ENCODE measurements at regions not wholly inside any gene's neighbourhood (a gene's known extent, or its start where the extent isn't known, plus 50 kb on each side); places are given as distances from the start of the nearest gene placed in this dataset.

GRCh38 chr14:65864984-65865383 lies 452.5 kb downstream of the FUT8 start:
- no peak overlapping the region for H3K4me3 ChIP-seq
- no peaks in the 10 kb centered on the region for H3K9me3 ChIP-seq
- no peaks in the 10 kb centered on the region for H3K4me1 ChIP-seq
- no peak for TF ChIP-seq CTCF (IDR thresholded peaks at IDR 0.05)
- TF ChIP-seq POLR2A (IDR thresholded peaks at IDR 0.05), result no peak
- H3K36me3 ChIP-seq (ENCODE audit: low read depth, missing control alignments), result no peaks in the 10 kb centered on the region
- no peak overlapping the region for H3K27ac ChIP-seq
- DNase-seq, result no peak
- 63 to 67% methylated on average over 3 of the region's 3 CpGs for WGBS, 2 donors
- H3K27me3 ChIP-seq, result no peaks in the 10 kb centered on the region
- intact Hi-C loops (cut with DNase I; ENCODE audit: low total_unique reads), result no loop called here

GRCh38 chr14:65866448-65866847 lies 453.9 kb downstream of the FUT8 start:
- Histone ChIP-seq H3K4me1 (no peaks in the 10 kb centered on the region), H3K27me3 (no peaks in the 10 kb centered on the region), H3K9me3 (no peaks in the 10 kb centered on the region), H3K36me3 (ENCODE audit: low read depth, missing control alignments) (no peaks in the 10 kb centered on the region), H3K4me3 (no peak overlapping the region), H3K27ac (no peak overlapping the region)
- DNase-seq, result no peak
- 88 to 89% methylated on average over 3 of the region's 3 CpGs for WGBS, 2 donors
- TF ChIP-seq POLR2A (IDR thresholded peaks at IDR 0.05) (no peak), CTCF (IDR thresholded peaks at IDR 0.05) (no peak)
- intact Hi-C loops (cut with DNase I; ENCODE audit: low total_unique reads), result no loop called here

DNA sequence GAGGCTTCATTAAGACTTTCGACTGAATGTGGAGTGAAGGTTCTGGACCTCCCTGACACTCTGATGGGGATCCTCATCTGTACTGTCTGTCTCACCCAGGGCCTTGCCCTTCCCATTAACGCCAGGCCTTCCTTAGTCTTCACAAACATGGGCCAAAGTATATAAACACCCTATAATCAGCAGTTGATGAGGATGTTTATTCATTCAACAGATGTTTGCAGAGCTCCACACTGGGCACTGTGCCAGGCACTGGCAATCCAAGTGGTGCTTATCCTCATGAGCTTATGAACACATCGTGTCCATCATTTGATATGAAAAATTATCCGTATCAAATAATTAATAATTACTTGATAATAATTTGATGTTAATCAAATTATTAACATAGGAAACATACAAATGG lies 454.4 kb downstream of the FUT8 start:
- no peaks in the 10 kb centered on the region for H3K36me3 ChIP-seq (ENCODE audit: low read depth, missing control alignments)
- no peaks in the 10 kb centered on the region for H3K4me1 ChIP-seq
- WGBS, 2 donors, result 53 to 57% methylated on average over 4 of the region's 4 CpGs
- TF ChIP-seq POLR2A (IDR thresholded peaks at IDR 0.05) (no peak), CTCF (IDR thresholded peaks at IDR 0.05) (no peak)
- no peaks in the 10 kb centered on the region for H3K9me3 ChIP-seq
- H3K4me3 ChIP-seq, result no peak overlapping the region
- DNase-seq, result no peak
- no peak overlapping the region for H3K27ac ChIP-seq
- intact Hi-C loops (cut with DNase I; ENCODE audit: low total_unique reads), result no loop called here
- H3K27me3 ChIP-seq, result no peaks in the 10 kb centered on the region

DNA sequence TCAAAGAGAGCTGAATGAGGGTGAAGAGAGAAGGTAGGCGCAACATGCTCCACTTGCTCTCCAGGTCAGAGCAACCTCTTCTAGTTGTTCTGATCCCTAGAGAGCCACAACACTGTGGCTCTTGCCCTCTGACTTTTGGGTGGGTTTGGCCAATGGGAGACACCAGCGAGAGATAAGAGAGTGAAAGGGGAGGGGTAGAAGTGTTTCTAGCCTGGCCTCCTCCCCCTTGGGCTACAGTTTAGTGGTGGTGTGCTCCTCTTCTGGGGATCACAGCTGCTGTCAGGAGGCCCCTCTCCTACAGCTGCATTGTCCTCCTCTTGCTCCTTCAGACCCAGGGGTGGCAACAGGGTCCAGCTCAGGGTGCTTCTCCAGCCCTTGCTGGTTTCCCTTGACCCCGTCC lies 454.8 kb downstream of the FUT8 start:
- Histone ChIP-seq H3K27me3 (no peaks in the 10 kb centered on the region), H3K4me3 (no peak overlapping the region), H3K36me3 (ENCODE audit: low read depth, missing control alignments) (no peaks in the 10 kb centered on the region), H3K27ac (no peak overlapping the region), H3K4me1 (no peaks in the 10 kb centered on the region), H3K9me3 (no peaks in the 10 kb centered on the region)
- TF ChIP-seq CTCF (IDR thresholded peaks at IDR 0.05) (no peak), POLR2A (IDR thresholded peaks at IDR 0.05) (no peak)
- 92 to 97% methylated on average over 3 of the region's 3 CpGs for WGBS, 2 donors
- intact Hi-C loops (cut with DNase I; ENCODE audit: low total_unique reads), result no loop called here
- DNase-seq, result no peak

- TF ChIP-seq POLR2A (IDR thresholded peaks at IDR 0.05) (no peak), CTCF (IDR thresholded peaks at IDR 0.05) (no peak)
- DNase-seq, result no peak
- Histone ChIP-seq H3K36me3 (ENCODE audit: low read depth, missing control alignments) (no peaks in the 10 kb centered on the region), H3K4me3 (no peak overlapping the region), H3K27me3 (no peaks in the 10 kb centered on the region), H3K9me3 (no peaks in the 10 kb centered on the region), H3K4me1 (no peaks in the 10 kb centered on the region), H3K27ac (no peak overlapping the region)
- intact Hi-C loops (cut with DNase I; ENCODE audit: low total_unique reads), result no loop called here
- 82% methylated on average over 2 of the region's 2 CpGs for WGBS, 2 donors
Observed at GRCh38 chr14:65872536-65872935, 460.0 kb downstream of the FUT8 start.
